ENCODE measurements at regions not wholly inside any gene's neighbourhood (a gene's known extent, or its start where the extent isn't known, plus 50 kb on each side); places are given as distances from the start of the nearest gene placed in this dataset.

- H3K4me1 ChIP-seq (ENCODE audit: control insufficient read depth in 4 of 4, insufficient read depth in 4 of 4, low read length in 3 of 4): no peaks in the 10 kb centered on the region
- DNase-seq (ENCODE audit: low spot score): no peak
- H3K36me3 ChIP-seq (ENCODE audit: control insufficient read depth in 4 of 4, insufficient read depth in 3 of 4, low read depth in 1 of 4, low read length in 3 of 4): no peaks in the 10 kb centered on the region
- no peak overlapping the region for H3K27ac ChIP-seq (ENCODE audit: low read depth in 1 of 2, low read length in 2 of 2)
- TF ChIP-seq HNF4G (IDR thresholded peaks at IDR 0.05) (no peak), ATF3 (IDR thresholded peaks at IDR 0.05) (no peak), HNF4A (conservative IDR thresholded peaks at IDR 0.05) (no peak), NR2F2 (IDR thresholded peaks at IDR 0.05) (no peak), SP1 (IDR thresholded peaks at IDR 0.05) (no peak)
- no peak overlapping the region for H3K9ac ChIP-seq (ENCODE audit: low read depth in 1 of 2, low read length in 2 of 2)
- H3K27me3 ChIP-seq (ENCODE audit: control insufficient read depth in 4 of 4, insufficient read depth in 4 of 4, low read length in 3 of 4): no peaks in the 10 kb centered on the region
- H3K4me3 ChIP-seq (ENCODE audit: low read depth in 1 of 3, low read length in 3 of 3): no peak overlapping the region
- no peaks in the 10 kb centered on the region for H3K9me3 ChIP-seq (ENCODE audit: control insufficient read depth in 4 of 4, low read length in 3 of 4)
- WGBS: 73% methylated on average over 1 of the region's 1 CpG
These were observed 747.4 kb upstream of the SLC8A1 start for GRCh38 chr2:41199334-41199733.

GRCh38 chr2:41204315-41204714, 752.4 kb upstream of the SLC8A1 start:
- Histone ChIP-seq H3K4me1 (ENCODE audit: control insufficient read depth in 4 of 4, insufficient read depth in 4 of 4, low read length in 3 of 4) (no peaks in the 10 kb centered on the region), H3K4me3 (ENCODE audit: low read depth in 1 of 3, low read length in 3 of 3) (no peak overlapping the region), H3K27me3 (ENCODE audit: control insufficient read depth in 4 of 4, insufficient read depth in 4 of 4, low read length in 3 of 4) (no peaks in the 10 kb centered on the region), H3K9me3 (ENCODE audit: control insufficient read depth in 4 of 4, low read length in 3 of 4) (no peaks in the 10 kb centered on the region), H3K9ac (ENCODE audit: low read depth in 1 of 2, low read length in 2 of 2) (no peak overlapping the region), H3K36me3 (ENCODE audit: control insufficient read depth in 4 of 4, insufficient read depth in 3 of 4, low read depth in 1 of 4, low read length in 3 of 4) (no peaks in the 10 kb centered on the region), H3K27ac (ENCODE audit: low read depth in 1 of 2, low read length in 2 of 2) (no peak overlapping the region)
- DNase-seq (ENCODE audit: low spot score): no peak
- TF ChIP-seq NR2F2 (IDR thresholded peaks at IDR 0.05) (no peak), FOXA1 (IDR thresholded peaks at IDR 0.05) (no peak), SP1 (IDR thresholded peaks at IDR 0.05) (no peak), ZBTB33 (IDR thresholded peaks at IDR 0.05) (no peak), MAX (IDR thresholded peaks at IDR 0.05) (no peak), HNF4G (IDR thresholded peaks at IDR 0.05) (no peak), RAD21 (IDR thresholded peaks at IDR 0.05) (no peak), YY1 (IDR thresholded peaks at IDR 0.05) (no peak), GABPA (IDR thresholded peaks at IDR 0.05 in 1 of 2, conservative IDR thresholded peaks at IDR 0.05 in 1 of 2) (no peak), HNF4A (conservative IDR thresholded peaks at IDR 0.05) (no peak), JUND (IDR thresholded peaks at IDR 0.05) (no peak), RXRA (IDR thresholded peaks at IDR 0.05) (no peak), EGR1 (IDR thresholded peaks at IDR 0.05; ENCODE audit: low read depth in 2 of 2) (no peak), FOXA2 (IDR thresholded peaks at IDR 0.05) (no peak), CTCF (IDR thresholded peaks at IDR 0.05; ENCODE audit: low read depth, low read length, missing input control) (no peak), ATF3 (IDR thresholded peaks at IDR 0.05) (no peak), TAF1 (conservative IDR thresholded peaks at IDR 0.05) (no peak)
- TF ChIP-seq, protein P1, sequence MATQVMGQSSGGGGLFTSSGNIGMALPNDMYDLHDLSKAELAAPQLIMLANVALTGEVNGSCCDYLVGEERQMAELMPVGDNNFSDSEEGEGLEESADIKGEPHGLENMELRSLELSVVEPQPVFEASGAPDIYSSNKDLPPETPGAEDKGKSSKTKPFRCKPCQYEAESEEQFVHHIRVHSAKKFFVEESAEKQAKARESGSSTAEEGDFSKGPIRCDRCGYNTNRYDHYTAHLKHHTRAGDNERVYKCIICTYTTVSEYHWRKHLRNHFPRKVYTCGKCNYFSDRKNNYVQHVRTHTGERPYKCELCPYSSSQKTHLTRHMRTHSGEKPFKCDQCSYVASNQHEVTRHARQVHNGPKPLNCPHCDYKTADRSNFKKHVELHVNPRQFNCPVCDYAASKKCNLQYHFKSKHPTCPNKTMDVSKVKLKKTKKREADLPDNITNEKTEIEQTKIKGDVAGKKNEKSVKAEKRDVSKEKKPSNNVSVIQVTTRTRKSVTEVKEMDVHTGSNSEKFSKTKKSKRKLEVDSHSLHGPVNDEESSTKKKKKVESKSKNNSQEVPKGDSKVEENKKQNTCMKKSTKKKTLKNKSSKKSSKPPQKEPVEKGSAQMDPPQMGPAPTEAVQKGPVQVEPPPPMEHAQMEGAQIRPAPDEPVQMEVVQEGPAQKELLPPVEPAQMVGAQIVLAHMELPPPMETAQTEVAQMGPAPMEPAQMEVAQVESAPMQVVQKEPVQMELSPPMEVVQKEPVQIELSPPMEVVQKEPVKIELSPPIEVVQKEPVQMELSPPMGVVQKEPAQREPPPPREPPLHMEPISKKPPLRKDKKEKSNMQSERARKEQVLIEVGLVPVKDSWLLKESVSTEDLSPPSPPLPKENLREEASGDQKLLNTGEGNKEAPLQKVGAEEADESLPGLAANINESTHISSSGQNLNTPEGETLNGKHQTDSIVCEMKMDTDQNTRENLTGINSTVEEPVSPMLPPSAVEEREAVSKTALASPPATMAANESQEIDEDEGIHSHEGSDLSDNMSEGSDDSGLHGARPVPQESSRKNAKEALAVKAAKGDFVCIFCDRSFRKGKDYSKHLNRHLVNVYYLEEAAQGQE (IDR thresholded peaks at IDR 0.05): no peak
- WGBS: 57% methylated on average over 3 of the region's 3 CpGs
